Fibroblast of pulmonary artery (primary cell): ENCODE measurements at regions not wholly inside any gene's neighbourhood (a gene's known extent, or its start where the extent isn't known, plus 50 kb on each side); places are given as distances from the start of the nearest gene placed in this dataset.

Experiments used
- DNase-seq: peaks from one replicate; pipeline ENCODE4 v3.0.0-alpha.2; 2010; ENCODE audit warnings: low read depth
- H3K4me3 ChIP-seq: replicated peaks from 2 replicates; pipeline ENCODE4 v1.5.1; 2011; ENCODE audit warnings: low read depth, mild to moderate bottlenecking, control low read depth, low read length, moderate library complexity
- TF ChIP-seq, protein P1 (sequence below): IDR thresholded peaks from 2 replicates; pipeline ENCODE4 v1.5.1; 2011; ENCODE audit warnings: mild to moderate bottlenecking, control low read depth, low read length, inconsistent platforms; ENCODE audit errors: missing control alignments

DNA sequence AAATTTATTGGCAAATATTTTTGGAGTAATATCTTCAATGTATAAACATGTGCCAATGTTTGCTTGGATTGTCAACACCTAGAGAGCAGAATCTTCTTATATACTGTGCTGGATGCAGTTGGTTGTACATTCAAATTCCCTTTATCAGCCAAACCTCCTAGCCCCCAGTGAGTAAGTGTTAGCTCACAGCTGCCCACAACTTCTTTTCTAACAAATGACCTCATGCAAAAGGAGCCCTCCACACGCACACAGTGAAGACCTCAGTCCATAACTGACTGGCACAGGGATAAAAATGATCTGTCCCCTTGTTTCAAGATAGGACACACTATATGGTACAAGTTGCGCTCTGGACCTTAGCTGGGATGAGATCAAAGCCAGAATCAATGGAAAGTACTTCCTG lies 458.0 kb upstream of the NWD2 start:
- DNase-seq = no peak
- H3K4me3 ChIP-seq = no peak overlapping the region
- TF ChIP-seq, protein P1, sequence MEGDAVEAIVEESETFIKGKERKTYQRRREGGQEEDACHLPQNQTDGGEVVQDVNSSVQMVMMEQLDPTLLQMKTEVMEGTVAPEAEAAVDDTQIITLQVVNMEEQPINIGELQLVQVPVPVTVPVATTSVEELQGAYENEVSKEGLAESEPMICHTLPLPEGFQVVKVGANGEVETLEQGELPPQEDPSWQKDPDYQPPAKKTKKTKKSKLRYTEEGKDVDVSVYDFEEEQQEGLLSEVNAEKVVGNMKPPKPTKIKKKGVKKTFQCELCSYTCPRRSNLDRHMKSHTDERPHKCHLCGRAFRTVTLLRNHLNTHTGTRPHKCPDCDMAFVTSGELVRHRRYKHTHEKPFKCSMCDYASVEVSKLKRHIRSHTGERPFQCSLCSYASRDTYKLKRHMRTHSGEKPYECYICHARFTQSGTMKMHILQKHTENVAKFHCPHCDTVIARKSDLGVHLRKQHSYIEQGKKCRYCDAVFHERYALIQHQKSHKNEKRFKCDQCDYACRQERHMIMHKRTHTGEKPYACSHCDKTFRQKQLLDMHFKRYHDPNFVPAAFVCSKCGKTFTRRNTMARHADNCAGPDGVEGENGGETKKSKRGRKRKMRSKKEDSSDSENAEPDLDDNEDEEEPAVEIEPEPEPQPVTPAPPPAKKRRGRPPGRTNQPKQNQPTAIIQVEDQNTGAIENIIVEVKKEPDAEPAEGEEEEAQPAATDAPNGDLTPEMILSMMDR = no peak

DNA sequence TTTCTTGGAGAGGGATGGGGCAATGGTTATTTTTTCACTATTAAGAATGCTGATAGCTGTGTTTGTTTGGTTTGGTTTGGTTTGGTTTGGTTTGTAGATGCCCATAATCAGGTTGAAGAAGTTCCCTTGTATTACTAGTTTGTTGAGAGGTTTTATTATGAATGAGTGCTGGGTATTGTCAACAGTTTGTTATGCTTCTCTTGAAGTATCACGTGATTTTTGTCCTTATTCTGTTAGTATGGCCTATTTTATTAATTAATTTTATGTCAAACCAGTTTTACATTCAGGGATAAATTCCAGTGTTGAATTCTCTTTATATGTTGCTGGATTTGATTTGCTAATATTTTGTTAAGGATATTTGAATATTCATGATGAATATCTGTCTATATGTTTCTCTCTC lies 449.8 kb upstream of the NWD2 start:
- TF ChIP-seq, protein P1 = no peak
- no peak overlapping the region for H3K4me3 ChIP-seq
- DNase-seq = no peak

DNA sequence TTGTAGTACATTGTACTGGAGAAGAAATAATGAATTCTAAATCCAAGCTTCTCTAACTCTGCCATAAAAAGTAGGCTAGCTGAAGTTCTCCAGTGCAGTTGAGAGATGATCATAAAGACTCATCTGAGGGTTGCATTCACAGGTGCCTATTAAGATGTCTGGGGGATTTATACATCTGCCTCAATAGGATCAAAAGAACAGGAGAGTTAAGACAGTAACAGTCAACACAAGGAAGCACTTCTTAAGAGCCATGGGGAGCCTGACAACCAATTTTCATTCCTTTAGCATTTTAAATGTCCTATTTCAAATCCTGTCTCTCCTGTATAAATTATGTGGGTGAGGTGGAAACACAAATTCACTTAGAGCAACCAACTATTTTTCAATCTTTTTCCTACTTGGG lies 432.4 kb upstream of the NWD2 start:
- no peak overlapping the region for H3K4me3 ChIP-seq
- no peak for DNase-seq
- TF ChIP-seq, protein P1 = no peak

DNA sequence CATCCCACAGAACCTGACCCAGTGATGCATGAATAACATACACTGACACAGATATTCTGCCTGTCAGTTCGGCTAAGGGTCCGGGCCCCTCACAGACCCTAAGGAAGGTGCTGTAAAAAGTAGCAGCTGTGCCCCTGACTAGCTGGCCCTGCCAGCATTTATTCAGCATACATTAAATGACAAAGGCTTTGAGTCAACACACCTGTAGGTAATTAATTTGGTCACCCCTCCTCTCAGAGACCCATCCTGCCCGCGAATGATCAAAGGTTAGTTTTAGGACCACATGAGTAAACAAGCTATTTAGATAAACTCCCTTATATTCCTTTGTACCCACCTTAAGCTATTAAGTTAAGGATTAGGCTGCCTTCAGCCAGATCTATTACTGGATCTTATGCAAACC lies 429.0 kb upstream of the NWD2 start:
- TF ChIP-seq, protein P1 = no peak
- no peak overlapping the region for H3K4me3 ChIP-seq
- no peak for DNase-seq

DNA sequence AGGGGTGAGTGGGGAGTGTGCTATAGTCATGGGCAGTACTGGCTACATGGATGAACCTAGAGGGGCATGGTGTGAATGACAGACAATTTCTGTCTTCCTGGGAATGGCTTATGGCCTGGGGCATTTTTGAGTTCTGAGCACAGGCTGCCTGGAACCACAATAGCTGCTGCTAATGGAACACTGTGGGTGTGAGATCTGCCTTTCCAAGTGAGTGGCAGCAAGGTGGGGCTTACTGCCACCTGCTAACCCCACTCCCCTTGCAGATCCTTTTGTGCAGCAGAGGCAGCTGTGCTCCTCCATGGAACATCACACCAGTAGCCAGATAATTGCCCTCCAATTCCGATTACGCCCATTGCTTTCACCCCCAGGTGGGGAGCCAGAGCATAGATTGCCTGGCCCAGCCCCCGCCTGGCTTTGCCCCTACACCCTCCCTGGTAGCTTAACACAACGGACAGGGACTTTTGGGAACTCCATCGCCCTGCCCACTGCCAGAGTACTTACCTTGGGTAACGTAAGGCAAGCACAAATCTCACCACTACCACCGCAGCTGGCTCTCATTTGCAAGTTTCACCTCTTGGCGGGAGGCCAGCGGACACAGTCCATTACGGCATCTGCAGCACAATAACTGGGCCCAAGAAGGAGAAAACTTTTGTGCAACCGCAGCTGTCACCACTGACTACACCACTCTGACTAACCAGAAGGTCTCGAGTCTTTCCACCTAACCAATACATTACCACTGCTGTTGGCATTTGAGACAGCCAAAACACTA lies 421.2 kb upstream of the NWD2 start:
- TF ChIP-seq, protein P1 = no peak
- no peak overlapping the region for H3K4me3 ChIP-seq
- no peak for DNase-seq

DNA sequence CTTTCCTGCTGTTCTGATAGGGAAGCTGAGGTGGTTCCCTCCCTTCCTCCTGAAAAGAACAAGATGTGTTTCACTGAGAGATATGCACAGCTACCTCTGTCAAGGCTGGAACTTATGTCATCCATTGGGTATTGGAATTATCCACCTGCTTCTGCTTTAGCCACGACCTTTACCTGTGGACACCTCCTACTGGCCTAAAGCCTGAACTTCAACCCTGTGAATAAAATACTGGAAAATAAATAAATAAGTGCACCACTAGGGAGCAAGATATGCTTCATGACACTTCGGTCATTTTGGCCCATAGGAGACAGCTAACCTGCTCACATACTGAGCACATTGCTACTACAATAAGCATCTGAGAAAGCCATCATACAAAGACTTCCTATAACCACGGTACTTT lies 419.9 kb upstream of the NWD2 start:
- TF ChIP-seq, protein P1 = no peak
- no peak for DNase-seq
- no peak overlapping the region for H3K4me3 ChIP-seq

DNA sequence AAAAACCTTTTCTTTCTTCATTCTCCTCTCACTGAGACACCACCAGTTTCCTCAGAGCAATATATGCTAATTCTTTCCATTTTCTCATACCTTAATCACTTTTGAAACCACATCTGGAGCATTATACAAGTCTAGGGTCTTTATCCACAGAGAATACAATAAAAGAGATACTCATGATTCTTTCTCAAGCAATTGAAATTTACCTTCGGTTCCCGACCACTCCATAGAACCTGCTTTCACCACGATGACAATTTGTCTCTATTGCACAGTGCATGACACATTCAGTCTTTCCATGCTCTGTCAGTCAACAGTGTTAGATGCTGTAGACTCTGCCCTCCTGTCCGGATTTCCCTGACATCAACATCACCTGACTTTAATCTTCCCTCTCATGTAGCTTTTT lies 409.3 kb upstream of the NWD2 start:
- no peak overlapping the region for H3K4me3 ChIP-seq
- DNase-seq = no peak
- TF ChIP-seq, protein P1 = no peak
